HG03139 (cell line): ENCODE measurements at regions not wholly inside any gene's neighbourhood (a gene's known extent, or its start where the extent isn't known, plus 50 kb on each side); places are given as distances from the start of the nearest gene placed in this dataset.
"Not testable (repeated sequence)": the region's sequence is repeated elsewhere in the genome, so short reads cannot be mapped to it uniquely, and the experiment has no call there.

Source experiments
- ATAC-seq: cut with Tn5 transposase; IDR thresholded peaks from one replicate; pipeline ENCODE4 v1.9.1; 2021; ENCODE audit not compliant: unreplicated experiment

GRCh38 chr3:3902161-3902560 lies 102.9 kb downstream of the LRRN1 start:
- no peak for ATAC-seq

- no peak for ATAC-seq
Measured at GRCh38 chr3:3906171-3906570, 106.9 kb downstream of the LRRN1 start.

DNA sequence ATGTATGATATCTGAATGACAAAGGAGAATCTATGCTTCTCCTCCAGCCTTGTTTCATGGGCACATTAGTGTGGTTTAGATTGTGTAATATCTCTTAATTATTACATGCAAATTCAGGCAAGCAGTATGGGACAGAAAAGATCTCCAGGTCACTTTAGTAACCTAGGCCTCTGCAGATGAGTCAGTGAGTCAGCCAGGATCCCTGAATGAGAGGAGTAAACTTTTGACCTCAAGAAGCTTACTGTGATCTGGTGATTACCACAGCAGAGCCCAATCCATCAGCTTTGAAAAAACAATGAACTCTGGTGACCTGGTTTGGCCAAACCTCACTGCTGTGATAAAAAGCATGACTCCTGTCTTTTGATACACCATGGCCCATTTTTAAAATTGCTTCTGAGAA lies 107.8 kb downstream of the LRRN1 start:
- no peak for ATAC-seq

GRCh38 chr3:3918763-3919162 lies 119.5 kb downstream of the LRRN1 start:
- no peak for ATAC-seq

- no peak for ATAC-seq
Measured at GRCh38 chr3:3919316-3919715, 120.1 kb downstream of the LRRN1 start.

DNA sequence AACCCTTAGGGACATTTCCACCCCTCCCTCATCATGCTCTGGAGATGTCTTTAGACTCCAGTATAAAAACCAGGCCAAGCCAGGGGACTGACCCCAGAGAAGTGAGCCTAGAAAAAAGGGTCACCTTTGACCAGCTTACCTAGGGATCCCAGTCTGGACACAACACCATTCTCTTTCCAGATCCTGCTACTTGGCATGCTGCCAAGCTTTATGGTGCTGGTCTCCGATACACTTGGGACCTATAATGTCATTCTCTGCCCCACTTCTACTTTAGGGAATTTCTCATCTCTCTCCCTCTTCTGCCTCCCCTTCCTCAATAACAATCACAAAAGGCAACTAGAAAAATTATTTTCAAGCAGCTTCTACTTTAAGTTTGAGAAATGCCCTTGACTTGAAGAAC lies 124.4 kb downstream of the LRRN1 start:
- ATAC-seq: no peak

DNA sequence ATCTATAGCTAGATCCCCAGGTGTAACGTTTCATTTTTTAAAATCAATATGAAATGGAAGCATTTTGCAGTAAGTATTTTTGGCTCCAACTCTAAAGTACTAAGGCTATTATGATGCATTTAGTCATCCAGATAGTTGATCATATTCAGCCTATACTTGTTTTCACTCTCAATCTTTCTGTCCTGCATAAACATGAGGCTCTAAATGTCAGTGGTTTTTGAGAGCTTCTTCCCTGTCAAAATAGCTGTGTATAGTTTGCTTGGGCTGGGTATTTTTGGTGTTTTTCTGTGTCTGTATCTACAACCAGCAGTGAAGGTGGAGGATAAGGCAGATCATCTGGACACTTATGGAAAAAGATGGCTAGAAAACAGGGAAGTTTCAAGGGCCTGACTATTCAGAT lies 128.0 kb downstream of the LRRN1 start:
- ATAC-seq: no peak

GRCh38 chr3:3927965-3928364 lies 128.7 kb downstream of the LRRN1 start:
- no peak for ATAC-seq

- ATAC-seq: not testable (repeated sequence)
Measured at GRCh38 chr3:3941380-3941779, 142.1 kb downstream of the LRRN1 start.

GRCh38 chr3:3951071-3951470 lies 151.8 kb downstream of the LRRN1 start:
- no peak for ATAC-seq

DNA sequence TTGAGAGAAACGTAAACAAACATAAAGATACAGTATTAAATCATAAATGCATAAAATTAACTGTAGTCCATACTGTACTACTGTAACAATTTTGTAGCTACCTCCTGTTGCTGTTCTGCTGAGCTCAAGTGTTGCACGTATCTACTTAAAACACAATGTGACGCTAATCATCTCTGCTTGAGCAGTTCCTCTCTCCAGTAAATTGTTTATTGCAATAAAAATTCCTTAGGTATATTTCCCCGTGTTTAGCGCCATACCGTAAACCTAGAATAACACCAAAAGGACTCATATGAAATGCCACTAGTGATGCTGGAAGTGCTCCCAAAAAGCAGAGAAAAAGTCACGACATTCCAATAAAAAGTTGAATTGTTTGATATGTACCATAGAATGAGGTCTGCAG lies 152.3 kb downstream of the LRRN1 start:
- no peak for ATAC-seq

DNA sequence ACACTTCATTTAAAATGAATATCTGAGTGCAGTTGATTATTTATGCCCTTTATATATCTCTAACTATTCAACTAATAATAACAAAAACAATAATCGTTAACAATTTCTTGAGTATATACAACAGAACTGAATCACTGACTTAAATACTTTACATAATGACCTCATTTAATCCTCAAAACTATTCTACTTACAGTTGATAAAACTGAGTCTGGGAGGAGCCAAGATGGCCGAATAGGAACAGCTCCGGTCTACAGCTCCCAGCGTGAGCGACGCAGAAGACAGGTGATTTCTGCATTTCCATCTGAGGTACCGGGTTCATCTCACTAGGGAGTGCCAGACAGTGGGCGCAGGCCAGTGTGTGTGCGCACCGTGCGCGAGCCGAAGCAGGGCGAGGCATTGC lies 163.6 kb downstream of the LRRN1 start:
- not testable (repeated sequence) for ATAC-seq

- ATAC-seq: no peak
Measured at GRCh38 chr3:3984053-3984452, 184.8 kb downstream of the LRRN1 start.

- ATAC-seq: no peak
Measured at GRCh38 chr3:3991598-3991997, 192.4 kb downstream of the LRRN1 start.

- ATAC-seq: no peak
Measured at GRCh38 chr3:3992312-3992874, 193.2 kb downstream of the LRRN1 start.

- peak; percentile 91 for ATAC-seq
Measured at GRCh38 chr3:3998140-3998922, 199.1 kb downstream of the LRRN1 start.

DNA sequence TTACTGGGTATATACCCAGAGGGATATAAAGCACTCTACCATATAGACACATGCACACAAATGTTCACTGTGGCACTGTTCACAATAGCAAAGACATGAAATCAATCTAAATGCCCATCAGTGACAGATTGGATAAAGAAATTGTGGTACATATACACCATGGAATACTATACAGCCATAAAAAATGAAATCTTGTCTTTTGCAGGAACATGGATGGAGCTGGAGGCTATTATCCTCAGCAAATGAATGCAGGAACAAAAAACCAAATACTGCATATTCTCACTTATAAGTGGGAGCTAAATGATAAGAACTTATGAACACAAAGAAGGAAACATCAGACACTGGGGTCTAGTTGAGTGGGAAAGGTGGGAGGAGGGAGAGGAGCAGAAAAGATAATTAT lies 200.1 kb downstream of the LRRN1 start:
- ATAC-seq: not testable (repeated sequence)

DNA sequence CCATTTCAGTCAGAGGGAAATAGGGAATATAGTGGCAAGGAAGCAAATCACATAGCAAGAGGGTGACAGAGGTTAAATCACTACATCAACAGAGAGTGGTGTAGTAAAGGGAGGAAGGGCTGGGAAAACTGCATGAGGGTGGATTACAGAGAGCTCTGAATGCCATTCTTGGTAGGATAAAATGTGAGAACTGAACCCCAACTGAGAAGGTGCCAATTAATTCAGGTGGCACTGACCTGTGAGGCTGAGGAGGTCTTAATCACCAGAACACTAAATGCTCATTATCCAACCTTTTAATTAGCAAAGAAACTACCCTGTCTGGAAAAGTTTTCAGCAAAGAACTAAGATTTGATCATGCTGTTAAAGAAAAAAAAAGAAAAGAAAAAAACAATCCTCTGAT lies 202.7 kb downstream of the LRRN1 start:
- ATAC-seq: no peak

- ATAC-seq: no peak
Measured at GRCh38 chr3:4006288-4006687, 207.1 kb downstream of the LRRN1 start.

- no peak for ATAC-seq
Measured at GRCh38 chr3:4008205-4008604, 209.0 kb downstream of the LRRN1 start.

- ATAC-seq: no peak
Measured at GRCh38 chr3:4011166-4011565, 211.9 kb downstream of the LRRN1 start.

DNA sequence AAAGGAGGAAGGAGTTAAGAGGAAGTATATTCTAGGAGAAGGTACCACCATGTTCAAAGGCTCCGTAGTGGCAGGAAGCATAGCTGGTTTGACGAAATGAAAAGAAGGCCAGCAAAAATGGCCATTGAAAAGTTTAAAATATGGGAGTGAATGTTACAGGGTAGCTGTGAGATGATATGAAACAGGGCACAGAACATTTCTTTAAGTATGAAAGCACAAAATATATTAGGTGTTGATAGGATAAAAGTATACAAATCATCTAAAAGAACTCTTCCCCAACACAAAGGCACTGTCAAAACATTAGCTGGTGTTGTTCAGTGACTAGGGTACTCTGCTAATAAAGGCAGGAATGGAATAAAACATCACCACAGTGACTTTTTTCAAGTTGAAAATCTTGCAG lies 216.2 kb downstream of the LRRN1 start:
- no peak for ATAC-seq

GRCh38 chr3:4019501-4019900 lies 220.3 kb downstream of the LRRN1 start:
- no peak for ATAC-seq
